ENCODE measurements at regions not wholly inside any gene's neighbourhood (a gene's known extent, or its start where the extent isn't known, plus 50 kb on each side); places are given as distances from the start of the nearest gene placed in this dataset.
A peak's percentile ranks its signal among the peaks of the same experiment; 100 is the strongest.

DNA sequence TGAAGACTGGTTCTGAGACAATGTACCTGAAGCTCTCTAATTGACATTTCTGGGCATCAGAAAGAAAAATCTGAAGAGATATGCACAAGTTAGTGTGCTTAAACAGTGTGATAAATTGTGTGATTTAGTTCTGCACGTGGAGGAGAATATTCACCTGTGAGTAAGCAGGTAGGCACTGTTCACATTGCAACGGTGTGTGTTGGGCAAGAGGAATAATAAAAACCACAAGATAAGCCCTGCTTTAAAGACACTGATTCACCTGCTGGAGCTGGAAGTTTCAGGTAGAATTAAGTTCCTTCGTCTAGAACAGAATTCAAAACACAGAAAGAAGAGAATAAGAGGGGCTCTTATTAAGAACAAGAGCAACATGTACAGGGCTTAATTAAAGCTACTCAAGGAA, 864.3 kb upstream of the SOX11 start:
- DNase-seq (no peak), ATAC-seq (ENCODE audit: low read depth in 2 of 2) (no peak)
- Histone ChIP-seq H3K4me3 (ENCODE audit: low read depth, low read length) (no peak overlapping the region), H3K36me3 (ENCODE audit: control insufficient read depth, insufficient read depth, low read length) (no peaks in the 10 kb centered on the region), H3K4me1 (ENCODE audit: control insufficient read depth, insufficient read depth, low read length, poor library complexity, severe bottlenecking) (no peaks in the 10 kb centered on the region), H3K27me3 (ENCODE audit: control insufficient read depth, insufficient read depth, low read length) (no peaks in the 10 kb centered on the region), H3K27ac (ENCODE audit: insufficient read depth, low read length, poor library complexity, severe bottlenecking) (no peak overlapping the region), H3K9me3 (ENCODE audit: control insufficient read depth in 2 of 2, low read length in 2 of 2) (peaks cover 2 to 7% of the 10 kb centered on the region in 2 experiments)
- Mint-ChIP-seq H3K27me3 (no peaks in the 10 kb centered on the region), H3K4me3 (no peak overlapping the region), H3K4me1 (no peaks in the 10 kb centered on the region), H3K36me3 (no peaks in the 10 kb centered on the region), H3K27ac (no peak overlapping the region), H3K9me3 (peaks cover 0 to 11% (median 2%) of the 10 kb centered on the region in 7 donors)

DNA sequence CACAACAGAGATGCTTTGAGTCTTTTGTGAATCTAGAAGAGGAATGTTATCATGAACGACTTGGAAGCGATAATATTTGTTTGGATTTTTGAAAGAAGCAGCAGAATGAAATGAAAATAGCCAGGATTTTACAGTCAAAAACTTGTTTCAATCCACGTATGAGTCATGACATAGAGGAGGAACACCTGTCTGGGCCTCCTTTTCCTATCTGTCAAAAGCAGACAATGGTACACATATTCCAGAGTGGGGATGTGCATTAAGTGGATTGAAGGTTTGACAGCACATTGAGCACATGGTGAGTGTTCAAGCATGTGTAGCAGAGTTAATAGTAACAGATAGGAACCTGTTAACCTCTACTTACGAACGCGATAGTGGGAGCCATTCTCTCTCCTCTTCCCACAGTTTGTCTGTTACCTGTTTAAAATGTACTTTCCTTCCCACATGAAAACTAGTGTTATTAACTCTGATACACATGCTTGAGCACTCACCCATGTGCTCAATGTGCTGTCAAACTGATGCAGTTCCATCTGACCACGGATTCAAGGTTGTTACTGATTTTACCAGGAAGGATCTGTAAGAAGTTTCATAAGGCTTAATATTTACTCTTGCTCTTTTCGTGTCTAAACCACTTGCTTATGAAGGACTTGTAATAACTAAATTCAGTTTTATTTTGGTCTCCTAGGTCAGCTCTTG, 863.4 kb upstream of the SOX11 start:
- Histone ChIP-seq H3K9me3 (ENCODE audit: control insufficient read depth in 2 of 2, low read length in 2 of 2) (peaks cover 0 to 4% of the 10 kb centered on the region in 2 experiments), H3K36me3 (ENCODE audit: control insufficient read depth, insufficient read depth, low read length) (no peaks in the 10 kb centered on the region), H3K4me3 (ENCODE audit: low read depth, low read length) (no peak overlapping the region), H3K27me3 (ENCODE audit: control insufficient read depth, insufficient read depth, low read length) (no peaks in the 10 kb centered on the region), H3K4me1 (ENCODE audit: control insufficient read depth, insufficient read depth, low read length, poor library complexity, severe bottlenecking) (no peaks in the 10 kb centered on the region), H3K27ac (ENCODE audit: insufficient read depth, low read length, poor library complexity, severe bottlenecking) (no peak overlapping the region)
- H3K27ac Mint-ChIP-seq: no peak overlapping the region
- ATAC-seq (ENCODE audit: low read depth in 2 of 2) (no peak), DNase-seq (no peak)
- H3K27me3 Mint-ChIP-seq: no peaks in the 10 kb centered on the region
- no peaks in the 10 kb centered on the region for H3K4me1 Mint-ChIP-seq
- H3K9me3 Mint-ChIP-seq: peaks cover 0 to 11% (median 2%) of the 10 kb centered on the region in 7 donors
- no peaks in the 10 kb centered on the region for H3K36me3 Mint-ChIP-seq
- H3K4me3 Mint-ChIP-seq: no peak overlapping the region

DNA sequence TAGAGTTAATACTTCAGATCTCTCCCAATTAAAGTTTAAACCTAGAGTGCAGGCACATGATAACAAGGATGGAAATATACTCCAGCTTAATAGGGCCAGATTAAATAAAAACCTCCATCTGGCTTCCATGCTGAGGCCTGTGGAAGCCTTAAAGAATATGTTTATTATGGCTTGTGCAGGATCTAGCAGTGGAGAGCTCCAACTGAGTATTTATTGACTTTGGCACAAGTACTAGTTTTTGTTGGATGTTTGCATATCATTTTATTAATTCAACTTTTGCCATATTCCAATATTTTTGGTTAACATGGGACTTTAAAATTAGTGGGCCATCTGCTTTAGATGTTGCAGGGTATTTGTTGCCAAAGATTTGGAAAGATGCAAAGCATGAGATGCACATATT, 860.4 kb upstream of the SOX11 start:
- no peaks in the 10 kb centered on the region for H3K4me1 ChIP-seq (ENCODE audit: control insufficient read depth, insufficient read depth, low read length, poor library complexity, severe bottlenecking)
- H3K4me3 ChIP-seq (ENCODE audit: low read depth, low read length): no peak overlapping the region
- H3K27me3 Mint-ChIP-seq: no peaks in the 10 kb centered on the region
- no peaks in the 10 kb centered on the region for H3K36me3 Mint-ChIP-seq
- H3K9me3 ChIP-seq (ENCODE audit: control insufficient read depth in 2 of 2, low read length in 2 of 2): peaks cover 0 to 4% of the 10 kb centered on the region in 2 experiments
- no peak for DNase-seq
- no peak for ATAC-seq (ENCODE audit: low read depth in 2 of 2)
- H3K4me1 Mint-ChIP-seq: no peaks in the 10 kb centered on the region
- H3K9me3 Mint-ChIP-seq: peaks cover 0 to 7% (median 3%) of the 10 kb centered on the region in 7 donors
- H3K27ac ChIP-seq (ENCODE audit: insufficient read depth, low read length, poor library complexity, severe bottlenecking): no peak overlapping the region
- H3K27ac Mint-ChIP-seq: no peak overlapping the region
- H3K27me3 ChIP-seq (ENCODE audit: control insufficient read depth, insufficient read depth, low read length): no peaks in the 10 kb centered on the region
- no peaks in the 10 kb centered on the region for H3K36me3 ChIP-seq (ENCODE audit: control insufficient read depth, insufficient read depth, low read length)
- peak overlapping the region in 1 of 4 donors; percentile 76 for H3K4me3 Mint-ChIP-seq

DNA sequence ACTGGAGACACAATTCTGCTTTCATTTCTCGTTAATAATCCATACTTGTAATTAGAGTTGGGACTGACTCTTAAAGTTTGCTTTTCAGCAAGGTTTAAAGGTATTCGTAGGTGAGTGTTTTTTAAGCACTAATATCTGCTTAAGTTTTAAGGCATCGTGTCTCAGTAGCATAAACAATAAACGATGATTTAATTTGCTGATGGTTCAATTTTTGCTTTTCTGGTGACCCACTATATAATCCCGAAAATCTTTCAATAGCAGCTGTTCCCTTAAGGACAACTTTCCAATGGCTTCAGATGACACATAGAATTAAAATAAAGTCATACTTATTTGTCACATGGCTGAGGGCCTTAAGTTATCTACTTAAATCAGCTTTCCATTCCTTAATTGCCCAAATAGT, 859.5 kb upstream of the SOX11 start:
- ATAC-seq (ENCODE audit: low read depth in 2 of 2) (no peak), DNase-seq (no peak)
- Histone ChIP-seq H3K4me3 (ENCODE audit: low read depth, low read length) (no peak overlapping the region), H3K4me1 (ENCODE audit: control insufficient read depth, insufficient read depth, low read length, poor library complexity, severe bottlenecking) (no peaks in the 10 kb centered on the region), H3K9me3 (ENCODE audit: control insufficient read depth in 2 of 2, low read length in 2 of 2) (peaks cover 0 to 3% of the 10 kb centered on the region in 2 experiments), H3K36me3 (ENCODE audit: control insufficient read depth, insufficient read depth, low read length) (no peaks in the 10 kb centered on the region), H3K27me3 (ENCODE audit: control insufficient read depth, insufficient read depth, low read length) (no peaks in the 10 kb centered on the region), H3K27ac (ENCODE audit: insufficient read depth, low read length, poor library complexity, severe bottlenecking) (no peak overlapping the region)
- Mint-ChIP-seq H3K36me3 (no peaks in the 10 kb centered on the region), H3K4me1 (no peaks in the 10 kb centered on the region), H3K9me3 (peaks cover 0 to 11% (median 7%) of the 10 kb centered on the region in 7 donors), H3K27ac (no peak overlapping the region), H3K27me3 (no peaks in the 10 kb centered on the region), H3K4me3 (no peak overlapping the region)

DNA sequence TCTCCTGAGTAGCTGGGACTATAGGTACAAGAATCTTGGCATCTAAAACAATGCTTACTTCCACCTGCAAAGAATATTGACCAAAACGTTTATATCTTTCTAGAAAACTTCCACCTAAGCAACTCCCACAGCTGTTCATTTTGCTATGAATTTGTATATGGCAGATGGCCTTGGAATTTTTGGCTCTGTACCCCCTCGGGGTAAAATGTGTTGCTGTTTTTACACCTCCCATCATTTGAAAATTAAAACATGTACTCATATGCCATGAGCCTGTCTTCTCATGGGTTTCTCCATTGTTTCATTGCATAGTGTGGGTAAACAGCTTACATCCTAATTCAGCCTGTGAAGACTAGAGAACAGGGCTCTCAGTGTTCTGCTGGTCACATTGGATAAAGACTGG, 853.6 kb upstream of the SOX11 start:
- Mint-ChIP-seq H3K27ac (no peak overlapping the region), H3K27me3 (no peaks in the 10 kb centered on the region), H3K4me1 (no peaks in the 10 kb centered on the region), H3K4me3 (no peak overlapping the region), H3K36me3 (no peaks in the 10 kb centered on the region), H3K9me3 (peaks cover 0 to 23% (median 7%) of the 10 kb centered on the region in 7 donors)
- H3K36me3 ChIP-seq (ENCODE audit: control insufficient read depth, insufficient read depth, low read length): no peaks in the 10 kb centered on the region
- no peaks in the 10 kb centered on the region for H3K4me1 ChIP-seq (ENCODE audit: control insufficient read depth, insufficient read depth, low read length, poor library complexity, severe bottlenecking)
- H3K27ac ChIP-seq (ENCODE audit: insufficient read depth, low read length, poor library complexity, severe bottlenecking): no peak overlapping the region
- ATAC-seq (ENCODE audit: low read depth in 2 of 2) (no peak), DNase-seq (no peak)
- H3K4me3 ChIP-seq (ENCODE audit: low read depth, low read length): no peak overlapping the region
- H3K27me3 ChIP-seq (ENCODE audit: control insufficient read depth, insufficient read depth, low read length): no peaks in the 10 kb centered on the region
- H3K9me3 ChIP-seq (ENCODE audit: control insufficient read depth in 2 of 2, low read length in 2 of 2): peaks cover 0 to 6% of the 10 kb centered on the region in 2 experiments

DNA sequence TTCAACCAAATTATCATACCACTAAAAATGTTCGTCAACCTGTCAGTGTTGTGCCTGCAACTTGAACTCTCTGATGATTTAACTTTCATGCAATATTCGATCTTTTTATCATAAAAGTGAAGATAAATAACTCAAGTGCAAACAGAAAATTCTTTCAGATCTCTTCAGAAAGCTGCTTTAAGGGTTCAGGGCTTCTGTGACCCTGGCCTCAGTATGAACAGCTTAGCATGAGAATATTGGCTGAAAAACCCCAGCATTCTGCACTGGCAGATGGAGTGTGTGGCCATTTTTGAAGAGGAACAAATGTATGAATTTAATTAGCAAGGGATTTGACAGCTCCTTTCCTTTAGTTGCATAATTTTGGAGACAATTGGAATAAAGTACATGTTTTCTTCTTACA, 851.4 kb upstream of the SOX11 start:
- no peaks in the 10 kb centered on the region for H3K27me3 Mint-ChIP-seq
- H3K27ac ChIP-seq (ENCODE audit: insufficient read depth, low read length, poor library complexity, severe bottlenecking): no peak overlapping the region
- H3K4me3 ChIP-seq (ENCODE audit: low read depth, low read length): no peak overlapping the region
- no peaks in the 10 kb centered on the region for H3K4me1 Mint-ChIP-seq
- H3K9me3 Mint-ChIP-seq: peaks cover 2 to 28% (median 10%) of the 10 kb centered on the region in 7 donors
- no peaks in the 10 kb centered on the region for H3K4me1 ChIP-seq (ENCODE audit: control insufficient read depth, insufficient read depth, low read length, poor library complexity, severe bottlenecking)
- DNase-seq: no peak
- H3K9me3 ChIP-seq (ENCODE audit: control insufficient read depth in 2 of 2, low read length in 2 of 2): peaks cover 6 to 8% of the 10 kb centered on the region in 2 experiments
- ATAC-seq (ENCODE audit: low read depth in 2 of 2): no peak
- H3K4me3 Mint-ChIP-seq: no peak overlapping the region
- H3K36me3 ChIP-seq (ENCODE audit: control insufficient read depth, insufficient read depth, low read length): no peaks in the 10 kb centered on the region
- no peaks in the 10 kb centered on the region for H3K36me3 Mint-ChIP-seq
- H3K27me3 ChIP-seq (ENCODE audit: control insufficient read depth, insufficient read depth, low read length): no peaks in the 10 kb centered on the region
- H3K27ac Mint-ChIP-seq: no peak overlapping the region

DNA sequence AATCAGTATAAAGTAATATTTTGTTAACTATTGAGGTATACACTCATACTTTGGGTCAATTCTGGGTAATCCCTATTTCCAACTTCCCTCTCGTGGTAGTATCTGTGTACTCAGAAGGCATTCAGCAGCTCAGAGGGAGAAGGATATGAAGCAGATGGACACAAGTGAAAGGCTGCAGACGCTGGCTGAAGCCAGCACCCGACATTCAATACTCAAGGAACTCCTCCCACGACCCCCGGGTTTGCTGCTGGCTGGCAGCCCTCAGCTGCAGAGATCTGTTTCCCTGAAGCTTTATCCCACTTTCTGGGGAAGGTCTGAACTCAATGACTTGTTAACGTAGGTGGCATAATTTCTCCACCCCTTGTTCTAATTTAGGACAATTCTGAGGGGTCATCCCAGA, 847.3 kb upstream of the SOX11 start:
- H3K4me1 ChIP-seq (ENCODE audit: control insufficient read depth, insufficient read depth, low read length, poor library complexity, severe bottlenecking): no peaks in the 10 kb centered on the region
- no peak overlapping the region for H3K4me3 ChIP-seq (ENCODE audit: low read depth, low read length)
- H3K27ac ChIP-seq (ENCODE audit: insufficient read depth, low read length, poor library complexity, severe bottlenecking): no peak overlapping the region
- no peak for DNase-seq
- peaks cover 4 to 18% (median 9%) of the 10 kb centered on the region in 7 donors for H3K9me3 Mint-ChIP-seq
- H3K4me1 Mint-ChIP-seq: no peaks in the 10 kb centered on the region
- H3K9me3 ChIP-seq (ENCODE audit: control insufficient read depth in 2 of 2, low read length in 2 of 2): peaks cover 0 to 11% of the 10 kb centered on the region in 2 experiments
- no peak overlapping the region for H3K27ac Mint-ChIP-seq
- no peaks in the 10 kb centered on the region for H3K27me3 ChIP-seq (ENCODE audit: control insufficient read depth, insufficient read depth, low read length)
- no peak for ATAC-seq (ENCODE audit: low read depth in 2 of 2)
- no peaks in the 10 kb centered on the region for H3K36me3 Mint-ChIP-seq
- no peaks in the 10 kb centered on the region for H3K27me3 Mint-ChIP-seq
- no peak overlapping the region for H3K4me3 Mint-ChIP-seq
- H3K36me3 ChIP-seq (ENCODE audit: control insufficient read depth, insufficient read depth, low read length): no peaks in the 10 kb centered on the region

DNA sequence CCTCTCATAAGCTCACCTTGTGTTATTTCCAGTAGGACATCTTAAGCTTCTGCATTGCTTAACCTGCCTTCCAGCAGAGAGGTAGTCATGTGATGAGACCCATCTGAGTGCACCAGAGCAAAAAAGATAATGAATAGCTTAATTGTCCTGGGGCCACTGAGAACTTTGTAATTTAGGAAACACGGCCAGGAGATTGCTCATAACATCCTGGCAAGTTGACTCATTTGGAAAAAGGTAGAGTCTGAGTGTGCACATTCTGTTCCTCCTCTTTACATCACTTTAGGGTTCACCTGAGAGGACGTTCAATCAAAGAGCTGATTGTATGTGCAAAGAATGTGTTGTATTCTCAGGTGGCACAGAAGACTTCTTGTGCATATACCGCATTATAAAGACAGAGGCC, 830.2 kb upstream of the SOX11 start:
- H3K9me3 ChIP-seq (ENCODE audit: control insufficient read depth in 2 of 2, low read length in 2 of 2): peaks cover 0 to 4% of the 10 kb centered on the region in 2 experiments
- H3K36me3 Mint-ChIP-seq: no peaks in the 10 kb centered on the region
- no peak overlapping the region for H3K4me3 ChIP-seq (ENCODE audit: low read depth, low read length)
- no peaks in the 10 kb centered on the region for H3K27me3 ChIP-seq (ENCODE audit: control insufficient read depth, insufficient read depth, low read length)
- H3K27ac ChIP-seq (ENCODE audit: insufficient read depth, low read length, poor library complexity, severe bottlenecking): no peak overlapping the region
- H3K4me3 Mint-ChIP-seq: no peak overlapping the region
- no peaks in the 10 kb centered on the region for H3K4me1 ChIP-seq (ENCODE audit: control insufficient read depth, insufficient read depth, low read length, poor library complexity, severe bottlenecking)
- no peak overlapping the region for H3K27ac Mint-ChIP-seq
- no peak for ATAC-seq (ENCODE audit: low read depth in 2 of 2)
- H3K36me3 ChIP-seq (ENCODE audit: control insufficient read depth, insufficient read depth, low read length): no peaks in the 10 kb centered on the region
- no peak for DNase-seq
- no peaks in the 10 kb centered on the region for H3K27me3 Mint-ChIP-seq
- peaks cover 3 to 15% (median 7%) of the 10 kb centered on the region in 7 donors for H3K9me3 Mint-ChIP-seq
- no peaks in the 10 kb centered on the region for H3K4me1 Mint-ChIP-seq

Measured in CD4-positive, CD25-positive, alpha-beta regulatory T cell (primary cell).